Naive thymus-derived CD8-positive, alpha-beta T cell (primary cell): ENCODE measurements at regions not wholly inside any gene's neighbourhood (a gene's known extent, or its start where the extent isn't known, plus 50 kb on each side); places are given as distances from the start of the nearest gene placed in this dataset.

Source experiments
- ATAC-seq, 2 donors: fragments of 150-1000 bp; cut with Tn5 transposase in 1 of 2; sonication (Bioruptor Pico), chemical (Tn5 transposase) in 1 of 2; 1 replicate in 1 of 2; 2 replicates in 1 of 2; pipeline ENCODE4 v1.10.0; 2021; ENCODE audit warnings: mild to moderate bottlenecking in 2 of 2, moderate library complexity in 2 of 2
- POLR2A ChIA-PET: fragments of 350-600 bp; sonication (Branson Sonifier 250); formaldehyde crosslinking; loops from one replicate; lab custom pipeline; 2021; ENCODE audit warnings: antibody characterized with exemption; lab: Charles Lee
- DNase-seq, 10 donors: peaks; one replicate each; pipeline versions ENCODE4 v3.0.0 to v3.0.0-alpha.2; 2020 to 2022
- H3K27ac Mint-ChIP-seq, 10 donors: one replicate each; pipeline ENCODE4 v1.8.0; 2020 to 2022; ENCODE audit warnings: mild to moderate bottlenecking in 10 of 10, mixed read lengths in 10 of 10, moderate library complexity in 4 of 10, inconsistent platforms in 1 of 10
- H3K27me3 Mint-ChIP-seq, 5 donors: one replicate each; pipeline ENCODE4 v1.8.0; 2021 to 2022; ENCODE audit warnings: mixed read lengths in 5 of 5
- H3K36me3 Mint-ChIP-seq, 3 donors: one replicate each; pipeline ENCODE4 v1.8.0; 2020 to 2022; ENCODE audit warnings: mixed read lengths in 3 of 3, mild to moderate bottlenecking in 2 of 3, inconsistent platforms in 1 of 3
- H3K4me1 Mint-ChIP-seq, 4 donors: one replicate each; pipeline ENCODE4 v1.8.0; 2021 to 2022; ENCODE audit warnings: mixed read lengths in 4 of 4
- H3K4me3 Mint-ChIP-seq, 10 donors: one replicate each; pipeline ENCODE4 v1.8.0; 2020 to 2022; ENCODE audit warnings: mild to moderate bottlenecking in 10 of 10, mixed read lengths in 10 of 10, moderate library complexity in 6 of 10, inconsistent platforms in 1 of 10
- H3K9me3 Mint-ChIP-seq, 9 donors: one replicate each; pipeline ENCODE4 v1.8.0; 2020 to 2022; ENCODE audit warnings: mixed read lengths in 9 of 9, mild to moderate bottlenecking in 3 of 9, inconsistent platforms in 1 of 9, moderate library complexity in 1 of 9

DNA sequence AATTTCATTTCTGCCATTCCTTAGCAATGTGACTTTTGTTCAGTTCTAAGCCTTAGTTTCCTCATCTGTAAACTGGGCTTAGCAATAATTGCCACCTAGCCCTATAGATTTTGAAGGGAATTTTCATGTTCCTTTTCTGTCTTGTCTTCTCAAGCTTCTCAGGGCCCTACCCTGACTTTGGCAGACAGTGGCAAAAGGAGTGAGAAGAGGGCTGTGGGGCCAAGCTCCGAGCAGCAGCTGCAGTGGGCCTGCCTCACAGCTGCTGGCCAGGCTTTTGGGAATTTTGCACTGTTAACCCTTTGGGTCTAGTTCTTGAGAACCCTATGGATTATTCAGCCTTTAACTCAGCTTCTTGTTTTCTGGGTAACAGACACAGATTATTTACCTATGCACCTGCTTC lies 67.6 kb upstream of the IGSF1 start:
- ATAC-seq = no peak
- no peaks in the 10 kb centered on the region for H3K4me1 Mint-ChIP-seq
- POLR2A ChIA-PET = no interaction called here
- H3K27me3 Mint-ChIP-seq = peaks cover 0 to 3% (median 0%) of the 10 kb centered on the region in 5 donors
- DNase-seq = no peak
- no peak overlapping the region for H3K27ac Mint-ChIP-seq
- no peak overlapping the region for H3K4me3 Mint-ChIP-seq
- no peaks in the 10 kb centered on the region for H3K36me3 Mint-ChIP-seq
- H3K9me3 Mint-ChIP-seq = no peaks in the 10 kb centered on the region

- peaks cover 0 to 6% (median 0%) of the 10 kb centered on the region in 5 donors for H3K27me3 Mint-ChIP-seq
- no peak for DNase-seq
- H3K9me3 Mint-ChIP-seq = no peaks in the 10 kb centered on the region
- H3K36me3 Mint-ChIP-seq = no peaks in the 10 kb centered on the region
- H3K4me1 Mint-ChIP-seq = no peaks in the 10 kb centered on the region
- no peak for ATAC-seq
- no peak overlapping the region for H3K4me3 Mint-ChIP-seq
- H3K27ac Mint-ChIP-seq = no peak overlapping the region
- POLR2A ChIA-PET = no interaction called here
These were observed 70.5 kb upstream of the IGSF1 start for GRCh38 chrX:131359611-131360010.

- H3K27ac Mint-ChIP-seq = no peak overlapping the region
- no peaks in the 10 kb centered on the region for H3K9me3 Mint-ChIP-seq
- POLR2A ChIA-PET = no interaction called here
- DNase-seq (no peak), ATAC-seq (no peak)
- no peaks in the 10 kb centered on the region for H3K36me3 Mint-ChIP-seq
- peaks cover 0 to 10% (median 0%) of the 10 kb centered on the region in 5 donors for H3K27me3 Mint-ChIP-seq
- H3K4me3 Mint-ChIP-seq = no peak overlapping the region
- no peaks in the 10 kb centered on the region for H3K4me1 Mint-ChIP-seq
These were observed 76.7 kb upstream of the IGSF1 start for GRCh38 chrX:131365766-131366165.

- POLR2A ChIA-PET = no interaction called here
- Mint-ChIP-seq H3K4me3 (no peak overlapping the region), H3K27ac (peak overlapping the region in 1 of 10 donors; percentile 34), H3K9me3 (no peaks in the 10 kb centered on the region), H3K36me3 (no peaks in the 10 kb centered on the region), H3K27me3 (peaks cover 0 to 10% (median 0%) of the 10 kb centered on the region in 5 donors), H3K4me1 (no peaks in the 10 kb centered on the region)
- no peak for DNase-seq
- no peak for ATAC-seq
These were observed 77.3 kb upstream of the IGSF1 start for GRCh38 chrX:131366407-131366806.

DNA sequence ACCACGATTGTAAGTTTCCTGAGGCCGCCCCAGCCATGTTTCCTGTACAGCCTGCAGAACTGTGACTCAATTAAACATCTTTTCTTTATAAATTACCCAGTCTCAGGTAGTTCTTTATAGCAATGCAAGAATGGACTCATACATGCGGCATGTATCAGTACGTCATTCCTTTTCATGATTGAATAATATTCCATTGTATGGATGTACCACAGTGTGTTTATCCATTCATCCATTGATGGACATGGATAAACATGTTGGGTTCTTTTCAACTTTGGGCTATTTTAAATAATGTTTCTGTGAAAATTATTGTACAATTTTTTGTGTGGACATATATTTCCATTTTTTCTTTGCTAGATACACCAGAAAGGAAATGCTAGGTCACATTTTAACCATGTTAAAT lies 99.2 kb upstream of the IGSF1 start:
- no peaks in the 10 kb centered on the region for H3K4me1 Mint-ChIP-seq
- DNase-seq (no peak), ATAC-seq (no peak)
- no peak overlapping the region for H3K27ac Mint-ChIP-seq
- peaks cover 0 to 13% (median 8%) of the 10 kb centered on the region in 9 donors for H3K9me3 Mint-ChIP-seq
- no peaks in the 10 kb centered on the region for H3K27me3 Mint-ChIP-seq
- POLR2A ChIA-PET = no interaction called here
- no peak overlapping the region for H3K4me3 Mint-ChIP-seq
- peaks cover 0 to 3% (median 0%) of the 10 kb centered on the region in 3 donors for H3K36me3 Mint-ChIP-seq

DNA sequence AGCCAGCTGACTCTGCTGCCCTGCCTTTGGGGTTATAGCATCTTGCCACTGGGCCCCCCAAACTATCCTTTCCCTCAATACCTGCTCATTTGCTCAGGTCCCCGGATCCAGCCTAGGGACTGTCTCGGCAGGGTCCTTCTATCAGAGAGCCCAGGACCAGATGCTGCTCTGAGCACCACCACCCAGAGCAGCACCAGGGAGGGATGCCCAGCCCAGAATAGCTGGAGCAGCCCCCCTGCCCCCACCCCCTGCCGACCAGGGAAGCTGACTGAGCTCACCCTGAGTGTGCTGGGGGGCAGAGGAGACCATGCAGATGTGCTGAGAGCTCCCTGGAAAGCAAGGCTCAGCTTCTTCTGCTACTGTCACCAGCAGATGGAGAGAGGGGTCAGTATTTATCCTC lies 103.6 kb upstream of the IGSF1 start:
- no peak overlapping the region for H3K4me3 Mint-ChIP-seq
- POLR2A ChIA-PET = no interaction called here
- H3K36me3 Mint-ChIP-seq = peaks cover 0 to 3% (median 0%) of the 10 kb centered on the region in 3 donors
- ATAC-seq (no peak), DNase-seq (no peak)
- H3K9me3 Mint-ChIP-seq = peaks cover 0 to 11% (median 6%) of the 10 kb centered on the region in 9 donors
- H3K27me3 Mint-ChIP-seq = peaks cover 0 to 6% (median 0%) of the 10 kb centered on the region in 5 donors
- no peaks in the 10 kb centered on the region for H3K4me1 Mint-ChIP-seq
- no peak overlapping the region for H3K27ac Mint-ChIP-seq

- ATAC-seq (no peak), DNase-seq (no peak)
- Mint-ChIP-seq H3K4me3 (no peak overlapping the region), H3K36me3 (no peaks in the 10 kb centered on the region), H3K27me3 (peaks cover 0 to 6% (median 0%) of the 10 kb centered on the region in 5 donors), H3K27ac (no peak overlapping the region), H3K4me1 (no peaks in the 10 kb centered on the region), H3K9me3 (peaks cover 0 to 7% (median 0%) of the 10 kb centered on the region in 9 donors)
- POLR2A ChIA-PET = no interaction called here
These were observed 104.3 kb upstream of the IGSF1 start for GRCh38 chrX:131393426-131393825.

- DNase-seq = no peak
- peaks cover 0 to 6% (median 0%) of the 10 kb centered on the region in 9 donors for H3K9me3 Mint-ChIP-seq
- H3K4me1 Mint-ChIP-seq = no peaks in the 10 kb centered on the region
- POLR2A ChIA-PET = no interaction called here
- peaks cover 0 to 6% (median 0%) of the 10 kb centered on the region in 5 donors for H3K27me3 Mint-ChIP-seq
- H3K36me3 Mint-ChIP-seq = no peaks in the 10 kb centered on the region
- H3K4me3 Mint-ChIP-seq = no peak overlapping the region
- no peak overlapping the region for H3K27ac Mint-ChIP-seq
- no peak for ATAC-seq
These were observed 105.3 kb upstream of the IGSF1 start for GRCh38 chrX:131394384-131394783.

- ATAC-seq (no peak), DNase-seq (no peak)
- H3K4me3 Mint-ChIP-seq = no peak overlapping the region
- H3K27ac Mint-ChIP-seq = no peak overlapping the region
- H3K36me3 Mint-ChIP-seq = no peaks in the 10 kb centered on the region
- peaks cover 0 to 1% (median 0%) of the 10 kb centered on the region in 9 donors for H3K9me3 Mint-ChIP-seq
- POLR2A ChIA-PET = no interaction called here
- peaks cover 0 to 6% (median 0%) of the 10 kb centered on the region in 5 donors for H3K27me3 Mint-ChIP-seq
- no peaks in the 10 kb centered on the region for H3K4me1 Mint-ChIP-seq
These were observed 108.8 kb upstream of the IGSF1 start for GRCh38 chrX:131397891-131398290.

DNA sequence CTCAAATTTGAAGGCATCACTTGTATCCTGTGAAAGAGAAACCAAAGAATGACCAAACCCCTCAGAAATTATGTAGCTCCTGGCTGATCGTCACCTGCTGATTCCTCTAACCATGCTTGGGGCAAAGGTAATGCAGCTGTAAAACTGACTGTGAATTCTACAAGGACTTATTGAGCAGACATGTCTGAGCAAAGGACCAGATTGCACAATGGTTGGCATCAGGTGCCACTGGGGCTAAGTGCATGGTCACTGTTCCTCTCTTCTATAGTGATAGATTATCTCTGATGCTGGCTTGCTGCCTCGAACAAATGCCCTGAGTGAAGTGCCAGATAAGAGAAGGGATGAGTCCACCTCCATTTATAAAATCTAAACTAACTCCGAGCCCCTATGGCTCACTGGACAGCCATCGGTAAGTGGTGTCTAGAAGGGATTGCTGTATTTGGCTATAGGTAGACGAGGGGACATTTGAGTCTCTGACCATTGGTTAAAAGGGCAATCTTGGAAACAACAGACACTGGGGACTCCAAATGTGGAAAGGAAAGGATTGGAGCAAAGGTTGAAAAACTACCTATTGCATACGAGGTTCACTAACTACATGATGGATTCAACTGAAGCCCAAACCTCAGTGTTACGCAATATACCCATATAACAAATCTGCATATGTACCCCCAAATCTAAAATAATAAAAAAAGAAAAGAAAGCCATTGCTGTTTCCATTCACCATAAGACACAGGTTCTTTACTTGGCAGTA lies 110.7 kb upstream of the IGSF1 start:
- POLR2A ChIA-PET = no interaction called here
- Mint-ChIP-seq H3K27me3 (peaks cover 0 to 6% (median 0%) of the 10 kb centered on the region in 5 donors), H3K27ac (peak overlapping the region in 1 of 10 donors; percentile 71), H3K4me3 (no peak overlapping the region), H3K36me3 (no peaks in the 10 kb centered on the region), H3K4me1 (no peaks in the 10 kb centered on the region), H3K9me3 (peaks cover 0 to 1% (median 0%) of the 10 kb centered on the region in 9 donors)
- DNase-seq (no peak), ATAC-seq (no peak)

GRCh38 chrX:131402124-131402811 lies 113.2 kb upstream of the IGSF1 start:
- no peaks in the 10 kb centered on the region for H3K36me3 Mint-ChIP-seq
- H3K27me3 Mint-ChIP-seq = peaks cover 0 to 2% (median 0%) of the 10 kb centered on the region in 5 donors
- H3K4me3 Mint-ChIP-seq = no peak overlapping the region
- H3K27ac Mint-ChIP-seq = no peak overlapping the region
- ATAC-seq = no peak
- POLR2A ChIA-PET = no interaction called here
- DNase-seq = no peak
- H3K4me1 Mint-ChIP-seq = no peaks in the 10 kb centered on the region
- peaks cover 0 to 1% (median 0%) of the 10 kb centered on the region in 9 donors for H3K9me3 Mint-ChIP-seq

GRCh38 chrX:131405497-131405896 lies 116.4 kb upstream of the IGSF1 start:
- H3K27ac Mint-ChIP-seq = no peak overlapping the region
- no peak overlapping the region for H3K4me3 Mint-ChIP-seq
- POLR2A ChIA-PET = no interaction called here

GRCh38 chrX:131424895-131425294 lies 119.0 kb upstream of the OR13H1 start:
- Mint-ChIP-seq H3K4me3 (no peak overlapping the region), H3K4me1 (no peaks in the 10 kb centered on the region), H3K27ac (no peak overlapping the region), H3K9me3 (no peaks in the 10 kb centered on the region), H3K36me3 (no peaks in the 10 kb centered on the region), H3K27me3 (peaks cover 0 to 17% (median 3%) of the 10 kb centered on the region in 5 donors)
- no peak for DNase-seq
- no peak for ATAC-seq
- POLR2A ChIA-PET = no interaction called here

More at GRCh38 chrX:131405497-131405896, 116.4 kb upstream of the IGSF1 start:
- Mint-ChIP-seq H3K36me3 (no peaks in the 10 kb centered on the region), H3K4me1 (no peaks in the 10 kb centered on the region), H3K9me3 (no peaks in the 10 kb centered on the region), H3K27me3 (peaks cover 0 to 2% (median 0%) of the 10 kb centered on the region in 5 donors)
- DNase-seq (no peak), ATAC-seq (no peak)
